GM21526 (cell line): ENCODE measurements at regions not wholly inside any gene's neighbourhood (a gene's known extent, or its start where the extent isn't known, plus 50 kb on each side); places are given as distances from the start of the nearest gene placed in this dataset.
"Not testable (repeated sequence)": the region's sequence is repeated elsewhere in the genome, so short reads cannot be mapped to it uniquely, and the experiment has no call there.

Experiments
- ATAC-seq: cut with Tn5 transposase; IDR thresholded peaks from one replicate; pipeline ENCODE4 v1.9.1; 2021; ENCODE audit warnings: moderate library complexity; ENCODE audit not compliant: unreplicated experiment, low FRiP score

GRCh38 chr18:76053551-76053950, 441.5 kb downstream of the ZNF516 start:
- no peak for ATAC-seq

GRCh38 chr18:76052227-76052595, 442.8 kb downstream of the ZNF516 start:
- no peak for ATAC-seq

DNA sequence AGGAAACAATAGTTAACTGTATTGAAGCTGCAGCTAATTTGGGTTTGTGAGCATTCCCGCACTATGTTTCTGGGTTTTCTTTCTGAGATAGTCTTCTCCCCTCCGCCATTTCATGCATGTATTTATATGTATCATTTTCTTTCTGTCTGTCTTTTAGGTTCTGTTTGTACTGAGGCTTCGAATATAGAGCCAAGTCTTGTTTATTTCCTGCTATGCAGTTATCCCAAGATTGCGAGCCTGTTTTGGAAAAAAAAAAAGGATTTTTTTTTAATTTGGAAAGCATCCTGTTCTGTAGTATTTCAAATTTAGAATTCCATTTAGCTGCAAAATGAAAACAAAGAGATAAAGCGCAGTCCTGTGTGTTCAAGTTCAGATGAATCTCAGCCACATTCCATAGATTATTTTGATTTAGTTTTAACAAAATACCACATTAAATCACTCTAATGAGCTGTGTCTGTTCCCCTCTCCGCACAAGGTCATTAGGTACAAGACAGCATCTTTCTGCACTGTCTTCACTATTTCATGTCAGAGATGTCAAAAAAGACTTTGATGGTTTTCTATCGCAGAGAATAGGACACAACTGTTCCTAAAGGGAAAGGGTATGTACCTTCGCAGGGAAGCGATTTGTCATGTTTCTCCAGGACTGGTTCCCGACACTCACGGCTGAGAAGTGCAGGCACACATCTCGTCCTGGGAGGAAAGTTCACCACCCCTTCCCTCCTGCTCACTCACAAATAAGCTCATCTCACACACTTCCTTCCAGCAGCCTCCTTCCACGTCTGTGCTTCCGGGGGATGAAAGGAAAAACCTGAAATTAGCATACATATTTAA, 443.4 kb downstream of the ZNF516 start:
- ATAC-seq = no peak

- ATAC-seq = no peak
Measured at GRCh38 chr18:76046221-76046620, 448.8 kb downstream of the ZNF516 start.

DNA sequence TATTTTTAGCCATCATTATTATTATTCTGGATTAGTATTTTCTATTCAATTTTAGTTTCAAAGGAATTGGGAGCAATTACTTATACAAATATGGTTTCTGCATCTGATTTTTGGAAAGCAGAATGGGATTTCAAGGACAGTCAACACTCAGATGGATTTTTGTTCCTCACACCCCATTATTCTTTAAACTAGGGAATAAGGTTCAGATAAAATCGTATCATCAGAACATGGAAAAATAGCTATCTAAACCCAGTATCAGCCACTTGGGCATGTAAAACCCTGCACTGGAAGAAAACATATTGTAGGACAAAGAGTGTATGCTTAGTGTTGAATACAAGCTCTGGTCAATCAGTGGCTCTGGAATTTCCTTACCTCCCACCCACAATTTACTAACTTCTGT, 452.5 kb downstream of the ZNF516 start:
- ATAC-seq = no peak

DNA sequence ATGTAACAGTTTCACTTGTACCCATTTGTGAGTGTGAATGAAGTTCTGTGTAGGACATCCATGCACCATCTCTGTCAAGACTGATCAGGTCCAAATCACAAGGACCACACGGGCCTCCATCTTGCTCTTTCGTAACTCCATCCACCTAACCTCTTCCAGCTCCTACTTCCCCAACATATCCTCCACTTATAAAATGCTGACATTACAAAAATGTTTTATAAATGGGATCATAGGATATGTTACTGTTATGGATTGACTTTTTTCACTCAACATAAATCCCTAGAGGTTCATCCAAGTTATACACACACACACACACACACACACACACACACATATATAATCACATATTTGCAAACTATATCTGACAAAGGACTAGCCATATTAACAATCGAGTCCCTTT, 476.8 kb downstream of the ZNF516 start:
- no peak for ATAC-seq

- ATAC-seq = no peak
Measured at GRCh38 chr18:76013057-76013456, 482.0 kb downstream of the ZNF516 start.

GRCh38 chr18:76005632-76006208, 489.3 kb downstream of the ZNF516 start:
- no peak for ATAC-seq

DNA sequence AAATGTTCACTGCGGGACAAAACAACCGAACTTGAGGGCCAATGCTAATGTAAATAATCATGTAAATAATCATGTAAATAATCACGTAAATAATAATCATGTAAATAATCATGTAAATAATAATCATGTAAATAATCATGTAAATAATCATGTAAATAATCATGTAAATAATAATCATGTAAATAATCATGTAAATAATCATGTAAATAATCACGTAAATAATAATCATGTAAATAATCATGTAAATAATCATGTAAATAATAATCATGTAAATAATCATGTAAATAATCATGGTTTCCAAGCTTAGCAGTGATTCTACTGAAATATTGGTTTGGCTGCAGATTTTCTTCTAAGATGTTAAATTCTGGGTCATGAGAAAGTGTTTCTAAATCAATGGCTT, 507.1 kb downstream of the ZNF516 start:
- ATAC-seq = not testable (repeated sequence)

DNA sequence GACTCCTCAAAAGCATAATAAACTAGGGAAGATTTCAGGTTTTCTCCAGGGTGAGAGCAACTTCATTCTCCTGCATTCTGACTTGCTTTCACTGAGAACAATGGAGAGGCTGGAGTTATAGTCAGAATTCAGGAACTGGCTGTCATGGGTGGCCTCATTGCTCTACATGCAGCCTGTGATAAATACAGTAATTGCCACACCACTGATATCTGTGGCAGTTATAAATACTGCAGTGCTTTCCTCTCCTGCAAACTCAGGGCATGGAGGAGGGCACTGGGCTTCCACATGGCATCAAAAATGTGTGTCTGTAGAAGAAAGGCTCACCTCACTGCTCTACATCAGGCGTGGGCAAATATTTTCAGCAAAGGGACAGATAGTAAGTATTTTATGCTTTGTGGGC, 510.2 kb downstream of the ZNF516 start:
- no peak for ATAC-seq

GRCh38 chr18:75981102-75981501, 513.9 kb downstream of the ZNF516 start:
- ATAC-seq = no peak

DNA sequence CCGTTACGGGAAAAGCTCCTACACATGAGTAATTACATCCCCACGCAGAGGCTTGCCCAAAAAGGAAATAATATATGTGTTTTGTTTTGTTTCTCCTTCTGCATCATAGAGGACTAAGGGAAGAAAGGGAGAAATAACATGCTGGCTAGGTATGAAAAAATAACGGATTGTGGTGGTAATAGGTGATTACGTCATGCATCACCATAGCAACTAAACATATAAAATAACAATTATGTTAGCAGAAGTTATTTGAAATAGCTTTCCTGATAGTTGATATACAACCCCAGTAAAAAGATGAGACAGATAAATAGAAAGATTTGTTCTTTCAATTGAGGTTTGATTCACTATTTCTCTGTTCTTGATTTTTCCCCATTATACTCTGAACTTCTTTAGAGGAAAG, 518.0 kb downstream of the ZNF516 start:
- no peak for ATAC-seq

- no peak for ATAC-seq
Measured at GRCh38 chr18:75970212-75970611, 524.8 kb downstream of the ZNF516 start.

- ATAC-seq = no peak
Measured at GRCh38 chr18:75966431-75966830, 528.6 kb downstream of the ZNF516 start.

DNA sequence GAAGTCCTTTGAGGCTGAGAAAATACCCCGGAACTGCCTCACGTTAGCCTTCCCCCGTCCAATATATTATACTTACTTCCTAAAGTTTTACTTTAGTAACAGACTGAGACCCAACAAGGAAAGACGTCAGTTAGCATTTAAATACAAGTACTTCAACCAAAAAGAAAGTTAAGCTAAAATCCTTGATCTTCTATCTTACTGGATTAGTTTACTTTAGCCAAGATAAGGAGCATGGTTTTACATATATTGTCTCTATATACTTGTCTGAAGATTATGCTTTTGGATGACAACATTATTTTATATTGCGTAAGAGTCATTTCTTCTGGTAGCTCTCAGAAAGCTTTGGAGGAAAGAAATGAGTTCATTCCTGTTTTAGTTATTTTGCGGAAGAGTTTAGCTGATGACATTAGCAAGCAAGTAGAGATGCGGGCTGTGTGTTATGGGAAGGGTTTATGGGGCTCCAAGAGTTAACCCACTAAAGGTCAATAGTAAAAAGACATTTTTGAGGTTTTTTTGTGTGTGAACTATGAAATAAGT, 532.9 kb downstream of the ZNF516 start:
- no peak for ATAC-seq

- ATAC-seq = not testable (repeated sequence)
Measured at GRCh38 chr18:75960356-75960755, 532.9 kb upstream of the SMIM21 start.

DNA sequence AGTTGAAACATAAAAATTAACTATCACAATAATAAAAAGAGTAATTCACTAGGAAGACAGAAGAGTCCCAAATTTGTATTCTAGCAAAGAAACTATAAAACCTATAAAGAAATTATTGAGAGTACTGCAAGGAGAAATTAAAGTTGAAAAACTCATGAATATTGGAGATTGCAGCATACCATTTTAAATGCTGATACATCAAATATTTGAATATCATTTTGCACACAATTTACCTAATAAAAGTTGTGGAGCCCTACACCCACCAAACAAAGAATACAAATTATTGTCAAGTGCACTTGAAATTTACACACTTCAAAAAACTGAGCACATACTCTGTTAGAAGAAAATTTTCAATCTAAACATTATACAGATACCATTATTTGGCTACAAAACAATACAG, 531.6 kb upstream of the SMIM21 start:
- no peak for ATAC-seq

DNA sequence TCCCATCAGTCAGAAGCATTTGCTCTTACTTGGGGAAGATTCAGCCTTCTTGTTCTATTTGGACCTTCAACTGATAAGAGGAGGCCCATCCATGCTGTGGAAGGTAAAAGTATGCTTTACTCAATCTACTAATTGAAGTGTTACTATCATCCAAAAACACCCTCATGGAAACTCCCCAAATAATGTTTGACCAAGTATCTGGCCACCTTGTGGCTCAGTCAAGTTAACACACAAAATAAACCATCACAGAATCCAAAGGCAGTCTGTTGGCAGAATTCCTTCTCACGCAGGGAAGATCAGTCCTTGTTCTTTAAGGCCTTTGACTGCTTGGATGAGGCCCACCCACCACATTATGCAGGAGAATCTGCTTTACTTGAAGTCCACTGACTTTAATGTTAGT, 531.2 kb upstream of the SMIM21 start:
- ATAC-seq = no peak

DNA sequence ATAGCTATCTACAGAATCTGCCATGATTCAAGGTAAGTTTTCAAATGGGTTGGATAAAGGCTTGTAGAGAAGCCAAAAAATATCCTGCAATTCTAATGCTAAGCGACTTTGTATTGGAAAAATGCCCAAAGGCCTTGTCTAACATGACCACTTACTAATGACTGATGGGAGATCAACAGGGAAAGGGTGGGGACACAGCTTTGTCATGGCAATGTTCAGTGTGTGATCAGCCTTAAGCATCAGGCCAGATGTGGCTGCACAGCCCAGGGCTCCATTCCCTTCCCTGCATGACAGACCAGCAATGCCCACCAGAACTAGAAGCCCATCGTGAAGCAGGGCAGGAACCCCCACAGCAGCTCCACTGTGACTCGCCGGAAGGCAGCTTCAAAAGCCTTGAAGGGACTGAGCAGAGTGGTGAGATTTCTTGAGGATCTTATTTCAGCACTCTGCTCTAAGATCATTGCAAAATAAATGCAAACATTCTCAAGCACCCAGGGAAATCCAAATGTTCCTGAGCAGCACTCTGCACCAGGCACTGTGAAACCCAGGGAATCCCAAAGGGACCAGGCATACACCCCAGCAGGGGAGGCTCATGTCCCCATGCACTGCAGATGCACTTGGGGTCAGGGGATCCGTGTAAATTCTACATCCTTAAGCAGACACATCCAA, 517.9 kb upstream of the SMIM21 start:
- no peak for ATAC-seq

DNA sequence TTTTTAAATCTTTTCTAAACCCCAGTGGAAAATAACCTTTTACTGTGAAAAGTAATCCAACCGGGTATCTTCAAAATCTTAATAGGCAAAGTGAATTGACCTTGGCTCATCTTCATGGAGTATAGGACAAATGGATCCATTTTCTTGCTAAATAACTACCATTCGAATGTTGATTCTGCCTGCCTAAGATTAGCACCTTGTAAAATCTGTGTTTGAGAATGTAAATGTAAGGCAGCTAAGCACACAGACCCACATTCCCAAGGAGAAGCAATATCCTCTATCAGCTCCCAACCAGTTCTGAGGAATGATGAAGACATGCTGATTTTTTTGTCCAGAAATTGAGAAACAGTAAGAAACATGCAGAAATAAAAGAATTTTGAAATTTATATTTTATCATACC, 509.8 kb upstream of the SMIM21 start:
- ATAC-seq = no peak

- ATAC-seq = no peak
Measured at GRCh38 chr18:75936862-75937261, 509.4 kb upstream of the SMIM21 start.

DNA sequence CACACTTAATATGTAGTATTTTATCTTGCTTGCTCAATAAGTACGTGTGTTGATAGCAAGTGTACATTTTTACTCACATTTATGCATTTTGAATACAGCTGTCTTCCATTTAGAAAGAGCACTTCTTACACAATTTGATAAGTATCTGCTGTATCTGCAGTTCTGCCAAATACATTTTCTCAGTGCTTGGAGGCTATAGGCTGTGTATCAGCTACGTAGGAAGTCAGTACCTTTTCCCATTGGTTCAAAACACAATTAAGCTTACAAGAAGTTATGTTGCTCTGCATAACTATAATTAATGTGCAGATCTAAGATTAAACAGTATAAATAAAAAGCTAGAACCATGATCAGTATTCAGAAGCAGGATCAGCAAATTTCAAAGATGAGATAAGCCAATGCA, 503.6 kb upstream of the SMIM21 start:
- no peak for ATAC-seq
